HCT116 (cell line): ENCODE measurements at regions not wholly inside any gene's neighbourhood (a gene's known extent, or its start where the extent isn't known, plus 50 kb on each side); places are given as distances from the start of the nearest gene placed in this dataset.

Source experiments
- ATAC-seq: fragments of 200-7000 bp; cut with Tn5 transposase; 2 replicates; pipeline ENCODE4 v1.9.1; 2020; ENCODE audit warnings: mild to moderate bottlenecking, moderate library complexity
- BruUV-seq: library from RNA; stranded (reverse); fragments of 400-500 nt; replicated peaks from 2 replicates; lab custom pipeline; 2021; lab: Mats Ljungman, UMichigan
- CTCF ChIA-PET: fragments of 300-600 bp; sonication (Branson Sonifier 250); formaldehyde crosslinking; loops from one replicate; lab custom pipeline; 2021; ENCODE audit warnings: antibody characterized with exemption; lab: Charles Lee
- POLR2A ChIA-PET: fragments of 300-600, 350-600 bp; sonication (Branson Sonifier 250); formaldehyde crosslinking; loops from one replicate; lab custom pipeline; 2021; ENCODE audit warnings: antibody characterized with exemption; lab: Charles Lee
- RAD21 ChIA-PET, 2 experiments: fragments of 300-600 bp; sonication (Branson Sonifier 250); formaldehyde crosslinking; loops; one replicate each; lab custom pipeline; 2023; ENCODE audit warnings: low total read pairs in 2 of 2; ENCODE audit not compliant: uncharacterized antibody in 2 of 2, unreplicated experiment in 2 of 2, low non-redundant PET in 1 of 2; lab: Charles Lee
- DNase-seq: peaks from one replicate; pipeline ENCODE4 v3.0.0-alpha.2; 2010; ENCODE audit warnings: low read depth, low spot score
- H2AFZ ChIP-seq: fragments of 200-600 bp; shearing (Covaris generic), sonication (generic); 2 replicates; pipeline ENCODE4 v1.6.1; 2017; ENCODE audit warnings: low read depth, mixed run types, mixed read lengths, antibody characterized with exemption, low read length; ENCODE audit not compliant: poor library complexity, severe bottlenecking
- H3K27ac ChIP-seq: 2 replicates; pipeline ENCODE4 v1.5.1; 2012; ENCODE audit warnings: low read depth, low read length
- H3K27me3 ChIP-seq: fragments of 200-600 bp; sonication (generic); 2 replicates; pipeline ENCODE4 v1.6.1; 2016; ENCODE audit warnings: mixed run types, low read length, mixed read lengths; ENCODE audit not compliant: insufficient read depth
- H3K36me3 ChIP-seq, 2 experiments: fragments of 200-500 bp in 1 of 2; fragments of 200-600 bp in 1 of 2; sonication (Bioruptor generic) in 1 of 2; sonication (generic) in 1 of 2; 2 replicates each; pipeline versions ENCODE4 v1.5.1 to v1.6.1; 2014 to 2016; ENCODE audit warnings: low read length in 2 of 2, inconsistent platforms in 1 of 2, mixed read lengths in 1 of 2, mixed run types in 1 of 2; ENCODE audit not compliant: insufficient read depth in 2 of 2, control insufficient read depth in 1 of 2
- H3K4me1 ChIP-seq, 2 experiments: fragments of 200-600 bp in 1 of 2; sonication (generic) in 1 of 2; 2 replicates each; pipeline versions ENCODE4 v1.5.1 to v1.6.1; 2012 to 2017; ENCODE audit warnings: low read length in 2 of 2, inconsistent platforms in 1 of 2, mild to moderate bottlenecking in 1 of 2, mixed read lengths in 1 of 2, mixed run types in 1 of 2, moderate library complexity in 1 of 2; ENCODE audit not compliant: insufficient read depth in 2 of 2, control insufficient read depth in 1 of 2
- H3K4me2 ChIP-seq: fragments of 200-600 bp; sonication (generic); 2 replicates; pipeline ENCODE4 v1.6.1; 2017; ENCODE audit warnings: mixed run types, low read length, mixed read lengths
- H3K4me3 ChIP-seq, 2 experiments: fragments of 200-600 bp in 1 of 2; sonication (generic) in 1 of 2; replicated peaks in 1 of 2; 2 replicates each; pipeline ENCODE4 v1.5.1; 2011 to 2016; ENCODE audit warnings: low read length in 2 of 2, control low read depth in 1 of 2, low read depth in 1 of 2, mild to moderate bottlenecking in 1 of 2, mixed read lengths in 1 of 2, mixed run types in 1 of 2
- H3K79me2 ChIP-seq: fragments of 200-600 bp; sonication (generic); 2 replicates; pipeline ENCODE4 v1.6.1; 2017; ENCODE audit warnings: mild to moderate bottlenecking, mixed run types, low read length, moderate library complexity, mixed read lengths; ENCODE audit not compliant: insufficient read depth
- H3K9ac ChIP-seq: fragments of 200-600 bp; sonication (generic); 2 replicates; pipeline ENCODE4 v1.6.1; 2016; ENCODE audit warnings: low read length, mixed read lengths
- H3K9me2 ChIP-seq: fragments of 200-600 bp; sonication (generic), shearing (Covaris generic); 2 replicates; pipeline ENCODE4 v1.6.1; 2017; ENCODE audit warnings: mixed run types, mild to moderate bottlenecking, moderate library complexity; ENCODE audit not compliant: insufficient read depth
- H3K9me3 ChIP-seq, 2 experiments: fragments of 200-500 bp in 1 of 2; fragments of 200-600 bp in 1 of 2; sonication (Bioruptor generic) in 1 of 2; sonication (generic) in 1 of 2; 2 replicates each; pipeline ENCODE4 v1.6.1; 2014 to 2017; ENCODE audit warnings: low read length in 2 of 2, mixed read lengths in 2 of 2, inconsistent platforms in 1 of 2, low read depth in 1 of 2, mild to moderate bottlenecking in 1 of 2, mixed run types in 1 of 2, moderate library complexity in 1 of 2; ENCODE audit not compliant: control insufficient read depth in 1 of 2, insufficient read depth in 1 of 2
- H4K20me1 ChIP-seq: fragments of 200-600 bp; sonication (generic), shearing (Covaris generic); 2 replicates; pipeline ENCODE4 v1.6.1; 2017; ENCODE audit warnings: mixed run types, mild to moderate bottlenecking, moderate library complexity; ENCODE audit not compliant: insufficient read depth
- ATF3 ChIP-seq: IDR thresholded peaks from 2 replicates; pipeline ENCODE4 v1.6.1; 2012
- CBX3 ChIP-seq: IDR thresholded peaks from 2 replicates; pipeline ENCODE4 v1.6.1; 2012; ENCODE audit warnings: low read depth
- CEBPB ChIP-seq: IDR thresholded peaks from 2 replicates; pipeline ENCODE4 v1.6.1; 2012; ENCODE audit warnings: low read depth
- EGR1 ChIP-seq: IDR thresholded peaks from 2 replicates; pipeline ENCODE4 v1.6.1; 2012; ENCODE audit warnings: low read depth
- ELF1 ChIP-seq: IDR thresholded peaks from 2 replicates; pipeline ENCODE4 v1.6.1; 2012; ENCODE audit warnings: low read depth, borderline replicate concordance
- JUND ChIP-seq: IDR thresholded peaks from 2 replicates; pipeline ENCODE4 v1.6.1; 2012
- POLR2AphosphoS5 ChIP-seq: IDR thresholded peaks from 2 replicates; pipeline ENCODE4 v1.6.1; 2011; ENCODE audit warnings: mild to moderate bottlenecking, low read depth, low read length, moderate library complexity
- RAD21 ChIP-seq: IDR thresholded peaks from 2 replicates; pipeline ENCODE4 v1.6.1; 2012; ENCODE audit warnings: low read depth, mild to moderate bottlenecking
- SP1 ChIP-seq: IDR thresholded peaks from 2 replicates; pipeline ENCODE4 v1.6.1; 2012; ENCODE audit warnings: low read depth
- TCF7L2 ChIP-seq: IDR thresholded peaks from 2 replicates; pipeline ENCODE4 v1.7.0; 2011; ENCODE audit warnings: borderline replicate concordance, inconsistent platforms; ENCODE audit not compliant: insufficient read depth, insufficient read length; ENCODE audit errors: extremely low read depth
- YY1 ChIP-seq: IDR thresholded peaks from 2 replicates; pipeline ENCODE4 v1.6.1; 2011; ENCODE audit warnings: low read length, low read depth, moderate library complexity, mild to moderate bottlenecking; ENCODE audit not compliant: insufficient replicate concordance; ENCODE audit errors: extremely low read depth
- ZNF274 ChIP-seq: fragments of 200-500 bp; sonication (Bioruptor generic); IDR thresholded peaks from 2 replicates; pipeline ENCODE4 v1.6.1; 2014; ENCODE audit warnings: mild to moderate bottlenecking, low read depth, low read length, inconsistent platforms
- intact Hi-C: fragments of 100-400 bp; cut with micrococcal nuclease; formaldehyde crosslinking; loops from 2 replicates; pipeline ENCODE4 v1.10.0; 2022
- TF ChIP-seq, protein P1 (sequence below): IDR thresholded peaks from 2 replicates; pipeline ENCODE4 v1.6.1; 2012; ENCODE audit warnings: low read depth

DNA sequence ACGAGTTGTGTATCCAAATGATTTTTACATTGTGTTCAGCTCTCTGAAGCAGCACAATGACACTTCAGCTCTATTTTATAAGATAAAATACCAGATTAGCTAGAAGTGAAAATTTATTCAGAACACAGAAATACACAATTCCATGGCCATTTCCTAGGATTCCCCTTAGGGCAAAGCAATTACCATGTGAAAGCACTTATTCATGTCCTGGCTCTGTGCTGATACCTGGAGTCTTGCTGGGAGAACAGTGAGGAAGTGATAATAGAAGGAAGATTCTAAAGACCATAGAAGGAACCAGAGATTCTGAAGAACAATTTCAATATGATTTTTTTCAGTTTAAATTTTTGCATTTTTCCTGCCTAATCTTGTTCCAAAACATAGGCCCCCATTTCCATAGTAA is 657.4 kb upstream of the ZWINT start:
- Histone ChIP-seq H3K4me1 (no peaks in the 10 kb centered on the region), H4K20me1 (no peaks in the 10 kb centered on the region), H3K4me3 (no peak overlapping the region), H3K9me2 (no peaks in the 10 kb centered on the region), H3K27me3 (no peaks in the 10 kb centered on the region), H3K36me3 (no peaks in the 10 kb centered on the region)
- ChIA-PET POLR2A (no interaction called here), CTCF (no interaction called here)
- intact Hi-C loops, result no loop called here
- BruUV-seq, result no TSS peak
- TF ChIP-seq, protein P1, sequence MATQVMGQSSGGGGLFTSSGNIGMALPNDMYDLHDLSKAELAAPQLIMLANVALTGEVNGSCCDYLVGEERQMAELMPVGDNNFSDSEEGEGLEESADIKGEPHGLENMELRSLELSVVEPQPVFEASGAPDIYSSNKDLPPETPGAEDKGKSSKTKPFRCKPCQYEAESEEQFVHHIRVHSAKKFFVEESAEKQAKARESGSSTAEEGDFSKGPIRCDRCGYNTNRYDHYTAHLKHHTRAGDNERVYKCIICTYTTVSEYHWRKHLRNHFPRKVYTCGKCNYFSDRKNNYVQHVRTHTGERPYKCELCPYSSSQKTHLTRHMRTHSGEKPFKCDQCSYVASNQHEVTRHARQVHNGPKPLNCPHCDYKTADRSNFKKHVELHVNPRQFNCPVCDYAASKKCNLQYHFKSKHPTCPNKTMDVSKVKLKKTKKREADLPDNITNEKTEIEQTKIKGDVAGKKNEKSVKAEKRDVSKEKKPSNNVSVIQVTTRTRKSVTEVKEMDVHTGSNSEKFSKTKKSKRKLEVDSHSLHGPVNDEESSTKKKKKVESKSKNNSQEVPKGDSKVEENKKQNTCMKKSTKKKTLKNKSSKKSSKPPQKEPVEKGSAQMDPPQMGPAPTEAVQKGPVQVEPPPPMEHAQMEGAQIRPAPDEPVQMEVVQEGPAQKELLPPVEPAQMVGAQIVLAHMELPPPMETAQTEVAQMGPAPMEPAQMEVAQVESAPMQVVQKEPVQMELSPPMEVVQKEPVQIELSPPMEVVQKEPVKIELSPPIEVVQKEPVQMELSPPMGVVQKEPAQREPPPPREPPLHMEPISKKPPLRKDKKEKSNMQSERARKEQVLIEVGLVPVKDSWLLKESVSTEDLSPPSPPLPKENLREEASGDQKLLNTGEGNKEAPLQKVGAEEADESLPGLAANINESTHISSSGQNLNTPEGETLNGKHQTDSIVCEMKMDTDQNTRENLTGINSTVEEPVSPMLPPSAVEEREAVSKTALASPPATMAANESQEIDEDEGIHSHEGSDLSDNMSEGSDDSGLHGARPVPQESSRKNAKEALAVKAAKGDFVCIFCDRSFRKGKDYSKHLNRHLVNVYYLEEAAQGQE, result no peak
- TF ChIP-seq TCF7L2, result no peak
- TF ChIP-seq, all 23 proteins: peak for 0
- H2AFZ ChIP-seq, result no peak overlapping the region
- DNase-seq (no peak), ATAC-seq (no peak)
- no peak overlapping the region for H3K4me2 ChIP-seq
- H3K79me2 ChIP-seq, result no peaks in the 10 kb centered on the region
- H3K27ac ChIP-seq, result no peak overlapping the region
- H3K9me3 ChIP-seq, result peaks cover 9 to 33% of the 10 kb centered on the region in 2 experiments; a peak in 2 of 4 replicates
- RAD21 ChIA-PET, result no interaction called here
- no peak overlapping the region for H3K9ac ChIP-seq

- Histone ChIP-seq H4K20me1 (no peaks in the 10 kb centered on the region), H3K4me2 (no peak overlapping the region), H3K9me3 (peaks cover 4 to 33% of the 10 kb centered on the region in 2 experiments; a peak in 2 of 4 replicates), H3K36me3 (no peaks in the 10 kb centered on the region), H3K4me3 (no peak overlapping the region), H3K9ac (no peak overlapping the region), H3K79me2 (no peaks in the 10 kb centered on the region), H3K4me1 (no peaks in the 10 kb centered on the region), H2AFZ (no peak overlapping the region), H3K27me3 (no peaks in the 10 kb centered on the region), H3K27ac (no peak overlapping the region), H3K9me2 (no peaks in the 10 kb centered on the region)
- ChIA-PET RAD21 (no interaction called here), POLR2A (no interaction called here), CTCF (no interaction called here)
- no TSS peak for BruUV-seq
- DNase-seq (no peak), ATAC-seq (no peak)
- intact Hi-C loops, result no loop called here
- TF ChIP-seq RAD21 (no peak), TCF7L2 (no peak), POLR2AphosphoS5 (no peak), ELF1 (no peak), YY1 (no peak), CEBPB (no peak), CBX3 (no peak), ATF3 (no peak), EGR1 (no peak), ZNF274 (no peak), SP1 (no peak), JUND (no peak)
Observed at GRCh38 chr10:57017356-57018037, 656.4 kb upstream of the ZWINT start.
